ENCODE measurements at regions not wholly inside any gene's neighbourhood (a gene's known extent, or its start where the extent isn't known, plus 50 kb on each side); places are given as distances from the start of the nearest gene placed in this dataset.
"Not testable (repeated sequence)": the region's sequence is repeated elsewhere in the genome, so short reads cannot be mapped to it uniquely, and the experiment has no call there.

- no peak for DNase-seq (ENCODE audit: low spot score)
These were observed 104.7 kb upstream of the RAP1B start for GRCh38 chr12:68505970-68506369.

- DNase-seq (ENCODE audit: low spot score), result no peak
These were observed 104.1 kb upstream of the RAP1B start for GRCh38 chr12:68506619-68507018.

- no peak for DNase-seq (ENCODE audit: low spot score)
These were observed 103.0 kb upstream of the RAP1B start for GRCh38 chr12:68507657-68508056.

- no peak for DNase-seq (ENCODE audit: low spot score)
These were observed 102.1 kb upstream of the RAP1B start for GRCh38 chr12:68508576-68508975.

- DNase-seq (ENCODE audit: low spot score), result no peak
These were observed 101.5 kb upstream of the RAP1B start for GRCh38 chr12:68509242-68509641.

GRCh38 chr12:68510397-68510796 lies 100.3 kb upstream of the RAP1B start:
- DNase-seq (ENCODE audit: low spot score), result no peak

- DNase-seq (ENCODE audit: low spot score), result no peak
These were observed 95.8 kb upstream of the RAP1B start for GRCh38 chr12:68514807-68515411.

- no peak for DNase-seq (ENCODE audit: low spot score)
These were observed 94.9 kb upstream of the RAP1B start for GRCh38 chr12:68515793-68516192.

GRCh38 chr12:68521321-68521839 lies 89.3 kb upstream of the RAP1B start:
- no peak for DNase-seq (ENCODE audit: low spot score)

GRCh38 chr12:68521848-68522502 lies 88.7 kb upstream of the RAP1B start:
- no peak for DNase-seq (ENCODE audit: low spot score)

GRCh38 chr12:68529466-68529865 lies 81.2 kb upstream of the RAP1B start:
- DNase-seq (ENCODE audit: low spot score), result no peak

- DNase-seq (ENCODE audit: low spot score), result no peak
These were observed 80.8 kb upstream of the RAP1B start for GRCh38 chr12:68529869-68530268.

- DNase-seq (ENCODE audit: low spot score), result no peak
These were observed 80.4 kb upstream of the RAP1B start for GRCh38 chr12:68530299-68530698.

- no peak for DNase-seq (ENCODE audit: low spot score)
These were observed 79.7 kb upstream of the RAP1B start for GRCh38 chr12:68530965-68531364.

- DNase-seq (ENCODE audit: low spot score), result no peak
These were observed 78.4 kb upstream of the RAP1B start for GRCh38 chr12:68532204-68532886.

GRCh38 chr12:68532887-68533248 lies 77.8 kb upstream of the RAP1B start:
- no peak for DNase-seq (ENCODE audit: low spot score)

- DNase-seq (ENCODE audit: low spot score), result no peak
These were observed 76.6 kb upstream of the RAP1B start for GRCh38 chr12:68534108-68534507.

- no peak for DNase-seq (ENCODE audit: low spot score)
These were observed 73.7 kb upstream of the RAP1B start for GRCh38 chr12:68536885-68537485.

GRCh38 chr12:68537571-68537970 lies 73.1 kb upstream of the RAP1B start:
- no peak for DNase-seq (ENCODE audit: low spot score)

GRCh38 chr12:68538726-68539614 lies 71.7 kb upstream of the RAP1B start:
- DNase-seq (ENCODE audit: low spot score), result no peak

GRCh38 chr12:68539615-68539952 lies 71.1 kb upstream of the RAP1B start:
- no peak for DNase-seq (ENCODE audit: low spot score)

GRCh38 chr12:68540768-68541167 lies 69.9 kb upstream of the RAP1B start:
- not testable (repeated sequence) for DNase-seq (ENCODE audit: low spot score)
